Neutrophil (primary cell): ENCODE measurements at regions not wholly inside any gene's neighbourhood (a gene's known extent, or its start where the extent isn't known, plus 50 kb on each side); places are given as distances from the start of the nearest gene placed in this dataset.

Experiments used
- H3K27ac ChIP-seq: fragments of 200-600 bp; sonication (generic); 2 replicates; pipeline ENCODE4 v1.5.1; 2016; ENCODE audit warnings: mild to moderate bottlenecking, moderate library complexity
- H3K27me3 ChIP-seq: fragments of 200-600 bp; sonication (generic); 2 replicates; pipeline ENCODE4 v1.6.0; 2016; ENCODE audit warnings: mild to moderate bottlenecking
- H3K36me3 ChIP-seq: fragments of 200-600 bp; sonication (generic); 2 replicates; pipeline ENCODE4 v1.5.1; 2017
- H3K4me1 ChIP-seq, 2 experiments: fragments of 200-600 bp in 1 of 2; sonication (generic) in 1 of 2; 1 replicate in 1 of 2; 2 replicates in 1 of 2; pipeline versions ENCODE4 v1.5.1 to v1.6.1; 2013 to 2016; ENCODE audit warnings: low read depth in 1 of 2, low read length in 1 of 2, mild to moderate bottlenecking in 1 of 2, moderate library complexity in 1 of 2; ENCODE audit not compliant: control insufficient read depth in 1 of 2, insufficient read depth in 1 of 2
- H3K4me3 ChIP-seq, 2 experiments: fragments of 200-600 bp in 1 of 2; sonication (generic) in 1 of 2; 1 replicate in 1 of 2; 2 replicates in 1 of 2; pipeline ENCODE4 v1.5.1; 2013 to 2016; ENCODE audit warnings: low read depth in 1 of 2, low read length in 1 of 2, mild to moderate bottlenecking in 1 of 2, moderate library complexity in 1 of 2
- H3K9me3 ChIP-seq: fragments of 200-600 bp; sonication (generic); 2 replicates; pipeline ENCODE4 v1.5.1; 2016
- CTCF ChIP-seq: fragments of 200-600 bp; sonication (generic); IDR thresholded peaks from 2 replicates; pipeline ENCODE4 v1.5.1; 2016; ENCODE audit warnings: antibody characterized with exemption

DNA sequence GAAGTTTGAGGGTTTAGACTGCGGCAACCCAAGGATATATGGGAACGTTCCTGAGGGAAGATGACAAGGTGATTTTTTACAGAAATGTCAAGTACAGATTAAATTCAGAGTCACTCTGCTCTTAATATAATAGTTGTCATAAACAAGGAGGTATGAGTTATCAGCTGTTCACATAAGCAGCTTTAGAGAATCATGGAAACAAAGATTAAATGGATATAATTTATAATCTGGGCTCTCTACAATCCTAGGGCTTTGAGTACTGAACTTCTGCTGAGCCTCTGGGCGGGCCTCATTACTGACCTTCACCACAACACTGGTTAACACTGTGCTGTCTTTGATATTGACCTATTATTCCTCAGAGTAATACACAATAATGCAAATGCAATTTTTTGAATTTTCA is 577.8 kb downstream of the RPS29 start:
- no peaks in the 10 kb centered on the region for H3K36me3 ChIP-seq
- no peak for TF ChIP-seq CTCF
- H3K9me3 ChIP-seq: no peaks in the 10 kb centered on the region
- no peaks in the 10 kb centered on the region for H3K4me1 ChIP-seq
- H3K4me3 ChIP-seq: no peak overlapping the region
- no peak overlapping the region for H3K27ac ChIP-seq
- no peaks in the 10 kb centered on the region for H3K27me3 ChIP-seq

DNA sequence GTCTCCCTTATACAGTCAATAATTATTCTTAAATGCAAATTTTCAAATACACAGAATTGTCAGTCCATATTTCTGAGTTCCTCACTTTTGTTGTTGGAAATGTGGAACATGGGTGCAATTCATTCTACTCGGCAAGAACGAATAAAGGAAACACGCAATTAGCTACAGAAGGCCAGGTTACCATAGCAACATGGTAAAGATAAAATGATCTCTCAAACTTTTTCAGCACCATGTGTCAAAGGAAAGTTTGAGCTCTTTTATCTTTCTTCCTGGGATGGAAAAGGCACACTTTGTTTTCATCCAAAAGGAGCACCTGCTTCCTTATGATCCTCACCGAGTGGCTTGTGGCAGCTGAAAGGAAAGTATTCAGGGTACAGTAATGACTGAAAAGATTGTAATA is 595.0 kb downstream of the RPS29 start:
- no peaks in the 10 kb centered on the region for H3K36me3 ChIP-seq
- no peaks in the 10 kb centered on the region for H3K9me3 ChIP-seq
- no peaks in the 10 kb centered on the region for H3K27me3 ChIP-seq
- H3K4me1 ChIP-seq: no peaks in the 10 kb centered on the region
- H3K4me3 ChIP-seq: no peak overlapping the region
- no peak for TF ChIP-seq CTCF
- no peak overlapping the region for H3K27ac ChIP-seq

DNA sequence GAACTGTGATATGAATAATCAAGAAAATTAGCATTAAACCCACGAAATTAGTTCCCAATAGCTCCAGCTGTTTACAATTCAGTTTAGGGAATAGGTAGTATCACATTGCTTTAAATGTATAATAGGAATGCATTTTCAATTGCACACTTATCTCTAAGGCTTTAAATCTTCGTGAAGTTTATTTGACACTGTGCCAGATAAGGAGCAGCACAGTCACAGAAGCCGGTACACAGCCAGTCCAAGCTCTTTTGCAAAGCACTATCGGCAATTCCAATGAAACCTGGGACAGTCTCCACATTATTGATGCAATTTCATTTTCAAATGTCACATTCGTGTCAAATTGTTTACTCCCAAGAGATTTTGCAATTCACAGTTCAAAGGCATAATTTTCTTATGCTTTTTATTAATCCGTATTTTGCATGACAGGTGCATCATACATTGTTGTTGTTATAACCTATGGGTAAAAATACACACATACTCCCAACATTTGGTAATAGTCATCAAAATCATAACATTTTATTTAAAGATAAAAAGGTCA is 602.8 kb downstream of the RPS29 start:
- no peaks in the 10 kb centered on the region for H3K9me3 ChIP-seq
- no peaks in the 10 kb centered on the region for H3K4me1 ChIP-seq
- H3K27me3 ChIP-seq: no peaks in the 10 kb centered on the region
- no peaks in the 10 kb centered on the region for H3K36me3 ChIP-seq
- no peak for TF ChIP-seq CTCF
- H3K4me3 ChIP-seq: no peak overlapping the region
- no peak overlapping the region for H3K27ac ChIP-seq

DNA sequence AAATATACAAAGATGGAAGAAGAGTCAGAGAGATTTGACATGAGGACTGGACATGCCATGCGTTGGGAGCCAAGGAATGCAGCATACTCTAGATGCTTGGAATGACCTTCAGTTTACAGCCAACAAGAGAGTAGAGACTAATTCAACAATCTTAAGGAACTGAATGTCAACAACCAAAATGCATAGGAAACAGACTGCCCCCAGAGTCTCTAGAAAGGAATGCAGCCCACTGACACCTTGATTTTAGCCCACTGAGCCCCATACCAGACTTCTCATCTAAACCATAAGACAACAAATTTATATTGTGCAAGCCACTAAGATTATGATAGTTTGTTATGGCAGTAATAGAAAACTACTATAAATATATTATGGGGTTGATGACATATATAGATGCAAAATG is 611.2 kb downstream of the RPS29 start:
- no peak for TF ChIP-seq CTCF
- H3K4me3 ChIP-seq: no peak overlapping the region

GRCh38 chr14:48973151-48973550 is 613.0 kb downstream of the RPS29 start:
- no peaks in the 10 kb centered on the region for H3K9me3 ChIP-seq
- no peaks in the 10 kb centered on the region for H3K36me3 ChIP-seq
- TF ChIP-seq CTCF: no peak
- H3K4me1 ChIP-seq: no peaks in the 10 kb centered on the region
- H3K4me3 ChIP-seq: no peak overlapping the region
- H3K27ac ChIP-seq: no peak overlapping the region
- no peaks in the 10 kb centered on the region for H3K27me3 ChIP-seq

More for the DNA sequence above, 611.2 kb downstream of the RPS29 start:
- Histone ChIP-seq H3K27me3 (no peaks in the 10 kb centered on the region), H3K4me1 (no peaks in the 10 kb centered on the region), H3K27ac (no peak overlapping the region), H3K36me3 (no peaks in the 10 kb centered on the region), H3K9me3 (no peaks in the 10 kb centered on the region)

- TF ChIP-seq CTCF: no peak
- no peaks in the 10 kb centered on the region for H3K27me3 ChIP-seq
- H3K27ac ChIP-seq: no peak overlapping the region
- no peaks in the 10 kb centered on the region for H3K9me3 ChIP-seq
- H3K4me1 ChIP-seq: no peaks in the 10 kb centered on the region
- no peak overlapping the region for H3K4me3 ChIP-seq
- no peaks in the 10 kb centered on the region for H3K36me3 ChIP-seq
Observed at GRCh38 chr14:48970943-48971342, 615.2 kb downstream of the RPS29 start.
